ENCODE measurements at regions not wholly inside any gene's neighbourhood (a gene's known extent, or its start where the extent isn't known, plus 50 kb on each side); places are given as distances from the start of the nearest gene placed in this dataset.

DNA sequence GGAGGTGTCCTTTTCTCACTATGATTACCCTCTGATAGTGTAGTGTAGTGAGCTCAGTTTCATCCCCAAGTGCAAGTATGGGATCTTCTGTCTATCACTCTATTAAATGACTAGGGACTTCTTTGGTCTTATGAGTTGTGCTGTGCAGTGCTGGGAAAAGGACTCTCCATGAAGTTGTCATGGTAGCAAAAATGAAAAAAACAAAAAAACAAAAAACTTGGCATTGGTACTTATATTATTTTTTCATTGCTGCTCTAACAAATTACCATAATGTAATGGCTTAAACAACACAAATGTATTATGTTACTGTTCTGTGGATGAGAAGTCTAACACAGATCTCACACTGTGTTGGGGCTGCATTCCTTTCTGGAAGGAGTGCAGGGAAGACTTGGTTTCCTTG, 393.1 kb upstream of the NOVA1 start:
- TF ChIP-seq, protein P1, sequence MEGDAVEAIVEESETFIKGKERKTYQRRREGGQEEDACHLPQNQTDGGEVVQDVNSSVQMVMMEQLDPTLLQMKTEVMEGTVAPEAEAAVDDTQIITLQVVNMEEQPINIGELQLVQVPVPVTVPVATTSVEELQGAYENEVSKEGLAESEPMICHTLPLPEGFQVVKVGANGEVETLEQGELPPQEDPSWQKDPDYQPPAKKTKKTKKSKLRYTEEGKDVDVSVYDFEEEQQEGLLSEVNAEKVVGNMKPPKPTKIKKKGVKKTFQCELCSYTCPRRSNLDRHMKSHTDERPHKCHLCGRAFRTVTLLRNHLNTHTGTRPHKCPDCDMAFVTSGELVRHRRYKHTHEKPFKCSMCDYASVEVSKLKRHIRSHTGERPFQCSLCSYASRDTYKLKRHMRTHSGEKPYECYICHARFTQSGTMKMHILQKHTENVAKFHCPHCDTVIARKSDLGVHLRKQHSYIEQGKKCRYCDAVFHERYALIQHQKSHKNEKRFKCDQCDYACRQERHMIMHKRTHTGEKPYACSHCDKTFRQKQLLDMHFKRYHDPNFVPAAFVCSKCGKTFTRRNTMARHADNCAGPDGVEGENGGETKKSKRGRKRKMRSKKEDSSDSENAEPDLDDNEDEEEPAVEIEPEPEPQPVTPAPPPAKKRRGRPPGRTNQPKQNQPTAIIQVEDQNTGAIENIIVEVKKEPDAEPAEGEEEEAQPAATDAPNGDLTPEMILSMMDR (conservative IDR thresholded peaks at IDR 0.05; ENCODE audit: low read depth, low read length) = no peak
- no peak for TF ChIP-seq EZH2 (IDR thresholded peaks at IDR 0.05; ENCODE audit: borderline replicate concordance, low read depth, low read length, poor library complexity, severe bottlenecking)

All from A673 (cell line).